ENCODE measurements at regions not wholly inside any gene's neighbourhood (a gene's known extent, or its start where the extent isn't known, plus 50 kb on each side); places are given as distances from the start of the nearest gene placed in this dataset.

- Histone ChIP-seq H4K5ac (ENCODE audit: insufficient read length, low read depth, low read length) (no peak overlapping the region), H3K79me1 (ENCODE audit: low read depth, low read length) (no peaks in the 10 kb centered on the region), H3K23ac (ENCODE audit: insufficient read length) (no peak overlapping the region), H3K36me3 (ENCODE audit: control insufficient read depth in 2 of 4, insufficient read depth in 4 of 4, low read length in 3 of 4) (no peaks in the 10 kb centered on the region; a peak in 1 of 8 replicates), H3K79me2 (ENCODE audit: control insufficient read depth in 1 of 2, insufficient read depth in 2 of 2, low read length in 2 of 2) (no peaks in the 10 kb centered on the region), H2AK5ac (ENCODE audit: low read depth, low read length) (no peak overlapping the region), H2BK20ac (ENCODE audit: low read length) (no peak overlapping the region; the same call in 1 of the 2 replicates), H2AFZ (ENCODE audit: low read length) (no peak overlapping the region), H2BK120ac (replicated peaks; ENCODE audit: low read depth, low read length) (no peak overlapping the region), H3K23me2 (ENCODE audit: low read depth, low read length) (no peaks in the 10 kb centered on the region), H3K27me3 (replicated peaks in 1 of 4; ENCODE audit: control insufficient read depth in 3 of 4, extremely low read depth in 1 of 4, insufficient read depth in 3 of 4, low read length in 3 of 4) (no peaks in the 10 kb centered on the region), H3K56ac (replicated peaks; ENCODE audit: insufficient read length, low read depth, low read length) (no peak overlapping the region), H3K4ac (replicated peaks; ENCODE audit: insufficient read length, low read depth, low read length) (no peak overlapping the region), H4K91ac (replicated peaks; ENCODE audit: insufficient read length, low read length) (no peak overlapping the region), H3K14ac (ENCODE audit: insufficient read length) (no peak overlapping the region), H3K18ac (ENCODE audit: extremely low read depth, low read length) (no peak overlapping the region), H2BK15ac (ENCODE audit: low read length) (no peak overlapping the region), H2BK5ac (ENCODE audit: low read depth, low read length) (no peak overlapping the region), H3K9ac (replicated peaks in 1 of 4; ENCODE audit: extremely low read depth in 1 of 4, low read depth in 3 of 4, low read length in 3 of 4) (no peak overlapping the region), H3K27ac (ENCODE audit: low read depth, low read length) (no peak overlapping the region), H3K4me3 (ENCODE audit: extremely low read depth in 1 of 4, insufficient read depth in 2 of 4, low read depth in 3 of 4, low read length in 4 of 4) (no peak overlapping the region), H3K9me3 (ENCODE audit: insufficient read depth in 2 of 2, low read depth in 1 of 2, low read length in 1 of 2) (no peaks in the 10 kb centered on the region), H3K4me1 (replicated peaks in 1 of 4; ENCODE audit: control insufficient read depth in 3 of 4, insufficient read depth in 4 of 4, low read length in 3 of 4) (no peaks in the 10 kb centered on the region; a peak in 1 of 7 replicates), H4K20me1 (replicated peaks in 1 of 2; ENCODE audit: control insufficient read depth in 1 of 2, insufficient read depth in 2 of 2, low read length in 2 of 2) (no peaks in the 10 kb centered on the region), H3K4me2 (ENCODE audit: insufficient read depth in 1 of 2, low read depth in 2 of 2, low read length in 2 of 2) (no peak overlapping the region), H2BK12ac (ENCODE audit: low read depth, low read length) (no peak overlapping the region), H4K8ac (ENCODE audit: extremely low read depth, insufficient read depth, low read length) (no peak overlapping the region; the same call in 1 of the 2 replicates)
- ChIA-PET POLR2A (ENCODE audit: partially characterized antibody) (no interaction called here), CTCF (ENCODE audit: partially characterized antibody) (interaction anchor here (1.1 to 2.0 kb wide), 2 partner anchors 66 to 71 kb away, joined by 3 to 5 read pairs; no protein-coding TSS in a partner anchor)
- FAIRE-seq, result no peak
- no peak for DNase-seq (ENCODE audit: low read depth in 1 of 2, low spot score in 2 of 2)
- 89% methylated on average over 7 of the region's 7 CpGs; no CpG with 5 or more reads in 1 of the 2 experiments for WGBS, 2 experiments (ENCODE audit: extremely low coverage in 1 of 2, insufficient coverage in 1 of 2, insufficient read length in 1 of 2, insufficient replicate concordance in 2 of 2, low coverage in 1 of 2, low lambda C conversion rate in 2 of 2, missing lambda C conversion rate in 1 of 2)
- no peak for TF ChIP-seq GTF2F1 (IDR thresholded peaks at IDR 0.05; ENCODE audit: borderline replicate concordance, low read depth, low read length)
- peak; percentile 43; the same call in 1 of the 2 replicates for TF ChIP-seq JUND (IDR thresholded peaks at IDR 0.05; ENCODE audit: low read length)
- no peak for TF ChIP-seq CTCF (IDR thresholded peaks at IDR 0.05; ENCODE audit: control extremely low read depth in 1 of 3, insufficient read depth in 1 of 3, low read depth in 1 of 3, low read length in 3 of 3)
- no peak for TF ChIP-seq MAFK (IDR thresholded peaks at IDR 0.05; ENCODE audit: low read depth, low read length)
- TF ChIP-seq SAP30 (IDR thresholded peaks at IDR 0.05; ENCODE audit: insufficient read depth, insufficient replicate concordance, low read length), result no peak
- no peak for TF ChIP-seq SRF (IDR thresholded peaks at IDR 0.05; ENCODE audit: low read depth, low read length)
- no peak for TF ChIP-seq CHD2 (IDR thresholded peaks at IDR 0.05; ENCODE audit: low read length)
- no peak for TF ChIP-seq CTBP2 (IDR thresholded peaks at IDR 0.05; ENCODE audit: borderline replicate concordance, insufficient read depth, insufficient read length, low read length)
Measured at GRCh38 chr3:188978421-188979171, 193.2 kb upstream of the TPRG1 start.
